ENCODE measurements at regions not wholly inside any gene's neighbourhood (a gene's known extent, or its start where the extent isn't known, plus 50 kb on each side); places are given as distances from the start of the nearest gene placed in this dataset.

- BruUV-seq (replicated peaks), result no TSS peak
- no peak for ATAC-seq
- Histone ChIP-seq H3K4me3 (ENCODE audit: low read depth in 2 of 2, low read length in 2 of 2) (no peak overlapping the region), H3K36me3 (ENCODE audit: control insufficient read depth, insufficient read depth, low read length) (no peaks in the 10 kb centered on the region), H3K27me3 (ENCODE audit: control insufficient read depth, insufficient read depth, low read length) (no peaks in the 10 kb centered on the region), H3K27ac (ENCODE audit: low read length) (no peak overlapping the region), H3K4me1 (ENCODE audit: control insufficient read depth, insufficient read depth, low read length) (no peaks in the 10 kb centered on the region), H3K9me3 (ENCODE audit: control insufficient read depth, insufficient read depth, low read depth, low read length) (no peaks in the 10 kb centered on the region)
- POLR2A ChIA-PET, result no interaction called here
- TF ChIP-seq CTCF (IDR thresholded peaks at IDR 0.05) (no peak), REST (IDR thresholded peaks at IDR 0.05; ENCODE audit: insufficient read depth in 1 of 2, low read depth in 2 of 2, low read length in 1 of 2) (no peak), TCF7L2 (IDR thresholded peaks at IDR 0.05; ENCODE audit: low read depth, low read length) (no peak), POLR2AphosphoS5 (IDR thresholded peaks at IDR 0.05; ENCODE audit: low read depth, low read length) (no peak), SIN3A (IDR thresholded peaks at IDR 0.05; ENCODE audit: borderline replicate concordance, insufficient read depth, low read depth, low read length) (no peak)
- DNase-seq (ENCODE audit: low read depth, low spot score), result no peak
- in situ Hi-C loops (cut with HindIII; ENCODE audit: low pct_unique_long_range_greater_than_20kb, low sequenced_read_pairs) (no loop called here), intact Hi-C loops (cut with micrococcal nuclease; ENCODE audit: unreplicated experiment) (no loop called here)
- CTCF ChIA-PET, result no interaction called here
Measured at GRCh38 chr3:24837601-24838000, 343.0 kb upstream of the THRB start.

- Histone ChIP-seq H3K4me3 (ENCODE audit: low read depth in 2 of 2, low read length in 2 of 2) (no peak overlapping the region), H3K4me1 (ENCODE audit: control insufficient read depth, insufficient read depth, low read length) (no peaks in the 10 kb centered on the region), H3K27ac (ENCODE audit: low read length) (no peak overlapping the region), H3K27me3 (ENCODE audit: control insufficient read depth, insufficient read depth, low read length) (no peaks in the 10 kb centered on the region), H3K9me3 (ENCODE audit: control insufficient read depth, insufficient read depth, low read depth, low read length) (no peaks in the 10 kb centered on the region), H3K36me3 (ENCODE audit: control insufficient read depth, insufficient read depth, low read length) (no peaks in the 10 kb centered on the region)
- no peak for ATAC-seq
- intact Hi-C loops (cut with micrococcal nuclease; ENCODE audit: unreplicated experiment) (no loop called here), in situ Hi-C loops (cut with HindIII; ENCODE audit: low pct_unique_long_range_greater_than_20kb, low sequenced_read_pairs) (no loop called here)
- no peak for TF ChIP-seq POLR2AphosphoS5 (IDR thresholded peaks at IDR 0.05; ENCODE audit: low read depth, low read length)
- TF ChIP-seq CTCF (IDR thresholded peaks at IDR 0.05), result no peak
- TF ChIP-seq SIN3A (IDR thresholded peaks at IDR 0.05; ENCODE audit: borderline replicate concordance, insufficient read depth, low read depth, low read length), result no peak
- no peak for TF ChIP-seq REST (IDR thresholded peaks at IDR 0.05; ENCODE audit: insufficient read depth in 1 of 2, low read depth in 2 of 2, low read length in 1 of 2)
- no peak for TF ChIP-seq TCF7L2 (IDR thresholded peaks at IDR 0.05; ENCODE audit: low read depth, low read length)
- POLR2A ChIA-PET, result interaction anchor here (0.7 kb wide), 1 partner anchor 1710 kb away, joined by 4 read pairs; no protein-coding TSS in a partner anchor
- no peak for DNase-seq (ENCODE audit: low read depth, low spot score)
- CTCF ChIA-PET, result no interaction called here
- no TSS peak for BruUV-seq (replicated peaks)
Measured at GRCh38 chr3:24838533-24838932, 343.9 kb upstream of the THRB start.
